KOPT-K1 (cell line): ENCODE measurements at regions not wholly inside any gene's neighbourhood (a gene's known extent, or its start where the extent isn't known, plus 50 kb on each side); places are given as distances from the start of the nearest gene placed in this dataset.
"Not testable (repeated sequence)": the region's sequence is repeated elsewhere in the genome, so short reads cannot be mapped to it uniquely, and the experiment has no call there.

Experiments used
- H3K27ac ChIP-seq: fragments of 200-600 bp; sonication (generic); 2 replicates; pipeline ENCODE4 v1.5.1; 2016; ENCODE audit warnings: antibody characterized with exemption, mild to moderate bottlenecking, low read depth, low read length; ENCODE audit not compliant: poor library complexity, severe bottlenecking
- H3K36me3 ChIP-seq: fragments of 200-600 bp; sonication (generic); 2 replicates; pipeline ENCODE4 v1.5.1; 2017; ENCODE audit warnings: antibody characterized with exemption, mild to moderate bottlenecking, low read length, moderate library complexity; ENCODE audit not compliant: insufficient read depth
- H3K9me3 ChIP-seq: fragments of 200-600 bp; sonication (generic); 2 replicates; pipeline ENCODE4 v1.5.1; 2017; ENCODE audit warnings: antibody characterized with exemption, low read length, mild to moderate bottlenecking; ENCODE audit not compliant: insufficient read depth, poor library complexity, severe bottlenecking

DNA sequence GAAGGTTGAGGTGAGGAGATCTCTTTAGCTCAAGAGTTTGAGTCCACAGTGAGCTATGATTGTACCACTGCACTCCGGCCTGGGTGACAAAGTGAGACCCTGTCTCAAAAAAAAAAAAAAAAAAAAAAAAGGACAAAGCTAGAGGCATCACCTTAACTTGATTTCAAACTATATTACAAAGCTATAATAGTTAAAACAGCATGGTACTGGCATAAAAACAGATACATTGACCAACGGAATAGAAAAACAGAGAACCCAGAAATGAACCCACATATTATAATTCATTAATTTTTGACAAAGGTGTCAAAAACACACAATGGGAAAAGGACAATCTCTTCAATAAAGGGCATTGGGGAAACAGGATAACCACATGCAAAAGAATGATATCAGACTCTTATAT is 50.8 kb upstream of the MBOAT1 start:
- Histone ChIP-seq H3K27ac (no peak overlapping the region), H3K36me3 (no peaks in the 10 kb centered on the region), H3K9me3 (peaks cover 3% of the 10 kb centered on the region)

DNA sequence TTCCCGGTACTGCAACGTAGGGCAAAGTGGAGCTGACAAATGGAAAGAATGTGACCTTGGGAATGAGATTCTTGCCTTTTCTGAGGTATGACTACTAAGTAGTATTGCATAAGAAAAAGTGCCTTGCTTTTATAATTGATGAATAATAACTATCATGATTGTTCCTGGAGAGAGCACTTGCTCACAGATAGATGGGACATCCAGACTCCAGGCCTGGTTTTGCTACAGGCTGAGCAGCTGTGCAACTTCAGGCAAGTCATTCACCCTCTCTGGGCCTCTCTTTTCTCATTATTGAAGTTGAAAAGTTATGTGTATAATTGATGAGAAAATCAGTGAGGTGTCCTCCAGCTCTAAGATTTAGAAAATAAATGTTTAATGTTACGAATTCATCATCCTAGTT is 53.6 kb upstream of the MBOAT1 start:
- Histone ChIP-seq H3K27ac (no peak overlapping the region), H3K9me3 (peaks cover 3% of the 10 kb centered on the region), H3K36me3 (no peaks in the 10 kb centered on the region)

DNA sequence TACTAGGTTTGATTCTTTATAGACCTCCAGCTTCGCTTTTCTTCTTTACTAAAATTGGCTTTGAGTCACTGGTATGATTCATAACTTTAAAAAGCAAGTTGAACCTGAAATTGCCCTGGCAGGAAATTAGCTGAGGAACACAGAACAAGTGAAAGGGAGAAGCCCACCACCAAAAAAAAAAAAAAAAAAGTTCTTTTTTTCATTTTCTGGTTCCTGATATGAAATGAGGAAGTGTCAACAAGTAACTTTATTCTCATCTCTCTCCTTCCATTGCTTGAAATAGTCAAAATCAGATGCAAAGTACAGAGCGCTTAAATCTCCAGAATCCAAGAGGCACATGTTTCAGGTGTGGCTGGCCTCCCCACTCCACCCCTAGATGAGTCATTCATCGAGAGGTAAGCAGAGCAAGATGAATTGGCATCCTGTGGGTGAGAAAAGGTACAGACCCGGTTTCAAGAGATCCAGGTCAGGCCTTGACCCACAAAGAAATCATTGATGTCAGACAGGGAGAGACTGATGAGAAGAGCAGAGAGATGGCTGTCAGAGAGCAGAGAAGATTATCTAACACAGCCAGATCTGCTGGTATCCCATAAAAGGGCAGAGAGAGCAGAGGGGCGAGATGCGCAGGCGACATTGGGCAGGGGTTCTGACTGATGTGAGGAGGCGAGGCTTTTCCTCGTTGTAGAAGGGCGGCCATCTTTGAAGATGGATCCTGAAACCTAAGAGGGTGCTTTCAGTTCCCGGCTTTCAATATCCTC is 54.8 kb upstream of the MBOAT1 start:
- no peaks in the 10 kb centered on the region for H3K36me3 ChIP-seq
- H3K9me3 ChIP-seq = peaks cover 3% of the 10 kb centered on the region
- H3K27ac ChIP-seq = no peak overlapping the region

DNA sequence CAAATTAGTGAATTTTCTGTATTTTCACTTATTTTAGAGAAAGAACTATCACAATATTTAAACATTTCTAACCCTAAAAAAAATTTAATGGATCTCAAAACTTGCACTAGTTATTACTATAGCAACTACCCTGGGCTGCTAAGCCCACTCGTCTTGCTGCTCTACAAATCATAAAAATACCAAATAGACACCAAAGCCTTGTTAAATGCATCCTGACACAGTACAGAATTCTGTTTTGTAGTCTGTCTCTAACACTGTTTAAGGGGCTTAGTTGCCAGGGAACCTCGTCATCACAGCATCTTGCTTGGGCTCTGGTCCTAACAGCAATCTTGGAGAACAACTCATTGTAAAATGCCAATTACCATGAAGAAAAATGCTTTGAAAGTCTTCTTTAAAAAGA is 56.9 kb upstream of the MBOAT1 start:
- Histone ChIP-seq H3K9me3 (no peaks in the 10 kb centered on the region), H3K36me3 (no peaks in the 10 kb centered on the region), H3K27ac (no peak overlapping the region)

DNA sequence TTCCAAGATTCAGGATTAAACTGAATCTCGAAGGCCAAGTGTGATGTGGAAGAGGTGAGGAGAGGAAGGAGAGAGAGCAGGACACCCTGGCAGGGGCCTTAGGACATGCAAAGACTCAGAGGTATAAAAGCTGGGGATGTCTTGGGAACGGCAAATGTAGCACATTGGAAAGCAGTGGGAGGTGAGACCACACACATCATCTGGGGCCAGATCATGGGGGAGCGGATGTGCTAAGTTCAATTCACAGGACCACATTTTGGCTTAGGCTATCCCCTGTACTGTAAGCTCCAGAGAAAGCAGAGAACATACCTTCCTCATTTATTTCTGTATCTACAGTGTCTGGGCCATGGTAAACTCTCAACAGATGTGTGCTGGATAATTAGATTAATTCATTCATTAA is 59.5 kb upstream of the MBOAT1 start:
- no peak overlapping the region for H3K27ac ChIP-seq
- H3K9me3 ChIP-seq = no peaks in the 10 kb centered on the region
- no peaks in the 10 kb centered on the region for H3K36me3 ChIP-seq

DNA sequence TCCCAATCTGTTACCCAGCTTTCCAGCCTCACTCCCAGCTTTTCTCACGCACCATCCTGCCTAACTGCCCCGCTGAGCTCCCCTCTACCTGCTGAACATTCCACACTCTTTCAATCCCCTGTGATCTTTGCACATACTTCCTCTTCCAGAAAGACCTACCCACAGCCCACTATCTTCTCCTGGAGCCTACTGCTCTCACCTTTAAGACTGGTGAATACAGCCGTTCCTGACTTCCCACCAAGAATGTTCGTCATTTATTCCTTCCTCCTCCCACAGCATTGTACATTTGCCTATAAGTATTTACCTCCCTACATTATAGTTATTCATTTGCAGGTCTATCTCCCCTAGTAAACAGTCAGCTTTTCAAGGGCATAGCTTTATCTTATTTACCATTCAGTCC is 61.9 kb upstream of the MBOAT1 start:
- Histone ChIP-seq H3K9me3 (no peaks in the 10 kb centered on the region), H3K27ac (no peak overlapping the region), H3K36me3 (no peaks in the 10 kb centered on the region)

DNA sequence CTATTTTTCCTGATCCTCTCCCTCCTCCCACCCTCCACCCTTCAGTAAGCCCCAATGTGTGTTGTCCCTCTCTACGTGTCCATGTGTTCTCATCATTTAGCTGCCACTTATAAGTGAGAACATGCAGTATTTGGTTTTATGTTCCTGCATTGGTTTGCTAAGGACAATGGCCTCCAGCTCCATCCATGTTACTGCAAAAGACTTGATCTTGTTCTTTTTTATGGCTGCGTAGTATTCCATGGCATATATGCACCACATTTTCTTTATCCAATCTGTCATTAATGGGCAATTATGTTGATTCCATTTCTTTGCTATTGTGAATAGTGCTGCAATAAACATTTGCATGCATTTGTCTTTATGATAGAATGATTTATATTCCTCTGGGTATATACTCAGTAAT is 63.6 kb upstream of the MBOAT1 start:
- H3K9me3 ChIP-seq, H3K27ac ChIP-seq, H3K36me3 ChIP-seq: not testable (repeated sequence)

DNA sequence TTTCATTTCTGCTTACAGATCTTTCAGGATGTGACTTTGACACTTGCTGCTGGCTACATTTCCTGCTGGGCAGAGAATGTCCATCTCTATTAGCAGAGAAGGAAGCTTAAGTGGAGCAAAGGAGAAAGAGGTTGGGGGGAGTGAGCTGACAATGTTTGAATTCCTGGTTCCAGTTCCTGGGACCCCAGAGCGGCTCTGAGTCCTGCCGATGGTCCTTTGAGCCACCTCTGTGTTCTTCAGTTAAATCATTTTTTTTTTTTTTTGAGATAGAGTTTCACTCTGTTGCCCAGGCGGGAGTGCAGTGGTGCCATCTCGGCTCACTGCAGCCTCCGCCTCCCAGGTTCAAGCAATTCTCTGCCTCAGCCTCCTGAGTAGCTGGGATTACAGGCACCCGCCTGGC is 65.5 kb upstream of the MBOAT1 start:
- not testable (repeated sequence) for H3K9me3 ChIP-seq, H3K36me3 ChIP-seq, H3K27ac ChIP-seq

DNA sequence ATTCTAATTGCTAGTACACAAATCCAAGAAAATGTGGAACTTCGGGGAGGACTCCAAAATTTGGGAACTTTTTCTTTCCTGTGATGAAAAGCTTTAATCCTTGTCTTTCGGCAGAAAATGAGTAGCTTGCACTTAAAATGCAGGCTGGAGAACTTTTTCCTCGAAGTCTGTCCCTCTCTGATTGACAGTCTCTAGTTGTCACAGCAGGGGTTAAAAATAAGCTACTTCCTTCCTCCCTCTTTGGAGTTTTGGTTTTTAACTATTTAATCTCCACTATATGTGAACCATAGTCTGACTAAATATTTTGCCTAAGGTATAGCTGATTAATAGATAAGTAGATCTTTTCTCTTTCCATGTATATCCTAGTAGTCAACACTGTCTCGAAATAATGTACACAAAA is 66.8 kb upstream of the MBOAT1 start:
- no peak overlapping the region for H3K27ac ChIP-seq
- H3K9me3 ChIP-seq = peaks cover 11% of the 10 kb centered on the region
- H3K36me3 ChIP-seq = no peaks in the 10 kb centered on the region

DNA sequence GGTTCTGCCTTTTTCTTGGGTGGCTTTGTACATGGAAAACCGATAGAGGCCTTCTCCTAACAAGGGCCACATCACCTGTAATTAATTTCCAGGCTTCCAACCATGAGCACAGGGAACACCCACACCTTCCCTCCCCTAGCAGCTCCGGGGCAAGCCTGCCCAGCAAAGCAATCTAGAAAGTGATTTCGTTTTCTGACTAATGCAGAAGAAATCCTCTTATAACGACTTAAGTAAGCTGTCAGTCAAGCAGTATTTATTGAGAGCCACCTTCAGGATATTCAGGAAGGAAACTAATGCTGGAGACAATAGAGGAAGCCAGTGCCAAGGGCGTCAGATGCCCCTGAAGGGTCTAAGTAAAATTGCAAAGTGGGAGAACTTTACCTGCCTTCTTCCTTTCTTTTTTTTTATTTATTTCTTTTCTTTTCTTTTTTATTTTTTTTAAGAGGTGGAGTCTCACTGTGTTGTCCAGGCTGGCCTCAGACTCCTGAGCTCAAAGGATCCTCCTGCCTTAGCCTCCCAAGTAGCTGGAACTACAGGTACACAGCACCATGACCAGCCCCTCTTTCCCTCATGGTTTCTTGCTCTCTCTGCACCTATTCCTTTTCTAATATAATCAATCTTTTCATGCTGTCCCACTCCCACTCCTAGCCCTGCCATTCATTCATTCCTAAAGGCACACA is 67.5 kb upstream of the MBOAT1 start:
- no peaks in the 10 kb centered on the region for H3K36me3 ChIP-seq
- H3K9me3 ChIP-seq = peaks cover 11% of the 10 kb centered on the region
- H3K27ac ChIP-seq = no peak overlapping the region

DNA sequence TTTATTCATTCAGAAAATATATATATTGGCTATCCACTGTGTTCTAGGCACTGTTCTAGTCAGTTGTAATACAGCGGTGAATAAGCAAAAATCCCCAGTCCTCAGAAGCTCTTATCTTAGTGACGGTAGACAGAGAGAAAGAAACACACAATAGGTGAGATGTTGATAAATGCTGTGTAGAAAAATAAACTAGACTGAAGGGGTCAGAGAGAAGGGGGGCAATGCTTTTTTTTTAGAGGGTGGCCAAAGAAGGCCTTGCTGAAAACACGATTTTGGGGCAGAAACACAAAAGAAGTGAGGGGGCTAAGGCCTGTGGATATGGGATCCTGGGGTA is 68.0 kb upstream of the MBOAT1 start:
- H3K27ac ChIP-seq = no peak overlapping the region
- H3K36me3 ChIP-seq = no peaks in the 10 kb centered on the region
- peaks cover 11% of the 10 kb centered on the region for H3K9me3 ChIP-seq

DNA sequence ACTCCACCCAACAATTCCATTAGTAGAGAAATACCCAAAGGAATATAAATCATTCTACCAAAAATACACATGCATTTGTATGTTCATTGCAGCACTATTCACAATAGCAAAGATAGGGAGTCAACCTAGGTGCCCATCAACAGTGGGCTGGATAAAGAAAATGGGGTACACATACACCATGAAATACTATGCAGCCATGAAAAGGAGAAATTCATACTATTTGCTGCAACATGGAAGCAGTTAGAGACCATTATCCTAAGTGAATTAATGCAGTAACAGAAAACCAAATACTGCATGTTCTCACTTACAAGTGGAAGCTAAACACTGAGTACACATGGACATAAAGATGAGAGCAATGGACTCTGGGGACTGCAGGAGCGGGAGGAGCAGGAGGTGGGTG is 72.4 kb upstream of the MBOAT1 start:
- H3K9me3 ChIP-seq = peaks cover 11% of the 10 kb centered on the region
- H3K36me3 ChIP-seq = no peaks in the 10 kb centered on the region
- H3K27ac ChIP-seq = no peak overlapping the region

DNA sequence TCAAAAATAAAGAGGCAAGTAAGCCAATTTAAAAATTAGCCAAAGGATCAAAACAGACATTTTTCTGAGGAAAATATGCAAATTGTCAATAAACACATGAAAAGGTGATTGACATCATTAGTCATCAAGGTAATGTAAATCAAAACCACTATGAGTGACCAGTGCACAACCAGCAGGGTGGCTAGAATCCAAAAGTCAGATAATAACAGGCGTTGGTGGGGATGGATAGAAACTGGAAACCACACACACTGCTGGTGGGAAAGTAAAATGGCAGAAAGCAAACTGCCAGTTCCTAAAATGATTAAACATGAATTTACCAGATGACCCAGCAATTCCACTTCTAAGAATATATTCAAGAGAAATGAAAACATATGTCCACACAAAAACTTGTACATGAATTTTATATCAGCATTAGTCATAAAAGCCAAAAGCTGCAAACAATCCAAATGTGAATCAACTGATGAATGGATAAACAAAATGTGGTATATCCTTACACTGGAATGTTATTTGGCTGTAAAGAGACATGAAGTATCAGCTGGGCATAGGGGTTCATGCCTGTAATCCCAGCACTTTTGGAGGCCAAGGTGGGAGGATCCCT is 74.8 kb upstream of the MBOAT1 start:
- peaks cover 10% of the 10 kb centered on the region for H3K9me3 ChIP-seq
- no peak overlapping the region for H3K27ac ChIP-seq
- no peaks in the 10 kb centered on the region for H3K36me3 ChIP-seq

DNA sequence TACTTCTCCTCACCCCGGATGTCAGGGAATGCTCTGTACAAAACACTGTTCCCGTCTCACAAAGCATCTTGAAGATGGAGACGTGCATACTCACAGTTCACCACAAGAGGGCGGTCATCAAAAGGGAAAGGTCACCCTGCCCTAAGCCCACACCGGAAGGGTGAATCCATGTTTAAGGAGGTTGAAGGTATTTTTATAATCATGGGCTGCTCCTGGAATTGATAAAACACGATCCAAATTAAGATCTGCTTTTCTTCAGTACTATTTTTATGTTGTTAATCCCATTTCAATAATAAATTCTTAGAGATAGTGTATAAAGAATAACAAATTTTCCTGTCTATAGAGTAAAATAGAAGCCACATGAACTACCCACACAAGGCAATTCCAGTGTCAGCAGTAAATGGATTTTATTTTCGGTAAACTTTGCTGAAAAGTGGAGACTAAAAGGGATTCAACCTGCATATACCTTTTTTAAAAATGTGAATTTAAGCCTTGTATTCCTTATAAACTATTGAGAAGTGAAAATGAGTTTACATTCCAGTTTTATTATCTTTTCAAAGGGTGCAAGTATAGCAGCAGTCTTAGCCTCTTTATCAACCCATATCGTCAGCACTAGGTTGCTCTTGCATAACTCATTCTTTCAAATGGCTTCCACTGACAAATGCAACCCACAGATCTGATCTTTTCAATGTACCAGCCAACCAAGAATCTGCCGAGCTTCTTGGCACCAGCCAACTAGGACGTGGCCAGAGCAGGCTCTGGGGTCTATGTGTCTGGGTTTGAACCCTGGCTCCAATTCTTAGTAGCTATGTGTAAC is 79.7 kb upstream of the MBOAT1 start:
- no peak overlapping the region for H3K27ac ChIP-seq
- H3K36me3 ChIP-seq = no peaks in the 10 kb centered on the region
- no peaks in the 10 kb centered on the region for H3K9me3 ChIP-seq

DNA sequence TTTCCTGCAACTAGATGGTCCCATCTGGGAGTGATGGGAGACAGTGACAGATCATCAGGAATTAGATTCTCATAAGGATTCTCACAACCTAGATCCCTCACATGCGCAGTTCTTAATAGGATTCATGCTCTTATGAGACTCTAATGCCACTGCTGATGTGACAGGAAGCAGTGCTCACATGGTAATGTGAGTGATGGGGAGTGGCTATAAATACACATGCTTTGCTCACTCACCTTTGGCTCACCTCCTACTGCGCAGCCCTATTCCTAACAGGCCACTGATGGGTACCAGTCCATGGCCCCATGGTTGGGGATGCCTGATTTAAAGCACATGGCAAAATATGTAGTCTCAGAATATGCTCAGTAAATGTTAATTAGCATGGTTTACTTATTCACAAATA is 80.6 kb upstream of the MBOAT1 start:
- Histone ChIP-seq H3K27ac (no peak overlapping the region), H3K9me3 (no peaks in the 10 kb centered on the region), H3K36me3 (no peaks in the 10 kb centered on the region)
